Progenitor cell of endocrine pancreas (in vitro differentiated cells): ENCODE measurements at regions not wholly inside any gene's neighbourhood (a gene's known extent, or its start where the extent isn't known, plus 50 kb on each side); places are given as distances from the start of the nearest gene placed in this dataset.

Experiments used
- DNase-seq: peaks from one replicate; pipeline ENCODE4 v3.0.0; 2021; ENCODE audit warnings: low spot score; ENCODE audit not compliant: unreplicated experiment
- H3K27ac Mint-ChIP-seq: 2 replicates; pipeline ENCODE4 v1.8.0; 2021; ENCODE audit warnings: mild to moderate bottlenecking, moderate library complexity, mixed read lengths
- H3K27me3 Mint-ChIP-seq: 2 replicates; pipeline ENCODE4 v1.8.0; 2021; ENCODE audit warnings: mixed read lengths
- H3K36me3 Mint-ChIP-seq: 2 replicates; pipeline ENCODE4 v1.8.0; 2022; ENCODE audit warnings: mixed read lengths; ENCODE audit not compliant: insufficient read depth
- H3K4me1 Mint-ChIP-seq: 2 replicates; pipeline ENCODE4 v1.8.0; 2021; ENCODE audit warnings: low read depth, mixed read lengths
- H3K4me3 Mint-ChIP-seq: 2 replicates; pipeline ENCODE4 v1.8.0; 2021; ENCODE audit warnings: low read depth, mild to moderate bottlenecking, moderate library complexity, mixed read lengths
- H3K9me3 Mint-ChIP-seq: 2 replicates; pipeline ENCODE4 v1.8.0; 2021; ENCODE audit warnings: low read depth, mixed read lengths
- CTCF ChIP-seq: fragments of 200-600 bp; sonication (generic); IDR thresholded peaks from one replicate; pipeline ENCODE4 v1.5.0; 2021; ENCODE audit warnings: antibody characterized with exemption, mild to moderate bottlenecking; ENCODE audit not compliant: unreplicated experiment

- no peak for DNase-seq
- peaks cover 5% of the 10 kb centered on the region for H3K4me1 Mint-ChIP-seq
- no peak overlapping the region for H3K4me3 Mint-ChIP-seq
- no peaks in the 10 kb centered on the region for H3K27me3 Mint-ChIP-seq
- no peaks in the 10 kb centered on the region for H3K9me3 Mint-ChIP-seq
- no peak overlapping the region for H3K27ac Mint-ChIP-seq
- no peak for TF ChIP-seq CTCF
- no peaks in the 10 kb centered on the region for H3K36me3 Mint-ChIP-seq
Measured at GRCh38 chr6:129923530-129924250, 62.6 kb upstream of the TMEM244 start.

GRCh38 chr6:129921169-129921817, 60.2 kb upstream of the TMEM244 start:
- Mint-ChIP-seq H3K9me3 (no peaks in the 10 kb centered on the region), H3K27ac (no peak overlapping the region), H3K4me1 (peaks cover 5% of the 10 kb centered on the region), H3K36me3 (no peaks in the 10 kb centered on the region), H3K27me3 (no peaks in the 10 kb centered on the region), H3K4me3 (no peak overlapping the region)
- no peak for TF ChIP-seq CTCF
- DNase-seq = no peak

GRCh38 chr6:129920103-129920798, 59.1 kb upstream of the TMEM244 start:
- DNase-seq = no peak
- Mint-ChIP-seq H3K4me1 (peaks cover 5% of the 10 kb centered on the region), H3K4me3 (no peak overlapping the region), H3K27ac (no peak overlapping the region), H3K36me3 (no peaks in the 10 kb centered on the region), H3K9me3 (no peaks in the 10 kb centered on the region), H3K27me3 (no peaks in the 10 kb centered on the region)
- no peak for TF ChIP-seq CTCF

GRCh38 chr6:129911732-129912131, 50.6 kb upstream of the TMEM244 start:
- TF ChIP-seq CTCF = no peak
- no peaks in the 10 kb centered on the region for H3K36me3 Mint-ChIP-seq
- no peak overlapping the region for H3K27ac Mint-ChIP-seq
- H3K4me3 Mint-ChIP-seq = no peak overlapping the region
- no peaks in the 10 kb centered on the region for H3K4me1 Mint-ChIP-seq
- no peak for DNase-seq
- H3K27me3 Mint-ChIP-seq = no peaks in the 10 kb centered on the region
- no peaks in the 10 kb centered on the region for H3K9me3 Mint-ChIP-seq
